HFF-Myc (cell line): ENCODE measurements at regions not wholly inside any gene's neighbourhood (a gene's known extent, or its start where the extent isn't known, plus 50 kb on each side); places are given as distances from the start of the nearest gene placed in this dataset.
A peak's percentile ranks its signal among the peaks of the same experiment; 100 is the strongest.

ENCODE experiments used
- DNase-seq: peaks from one replicate; pipeline ENCODE4 v3.0.0-alpha.2; 2011; ENCODE audit warnings: low read depth; ENCODE audit errors: extremely low read depth
- H3K4me3 ChIP-seq: replicated peaks from 2 replicates; pipeline ENCODE4 v1.5.1; 2011; ENCODE audit warnings: low read depth, mild to moderate bottlenecking, control low read depth, low read length
- TF ChIP-seq, protein P1 (sequence below): IDR thresholded peaks from 2 replicates; pipeline ENCODE4 v1.5.1; 2012; ENCODE audit warnings: mild to moderate bottlenecking, low read depth, low read length, control low read depth; ENCODE audit errors: missing control alignments

DNA sequence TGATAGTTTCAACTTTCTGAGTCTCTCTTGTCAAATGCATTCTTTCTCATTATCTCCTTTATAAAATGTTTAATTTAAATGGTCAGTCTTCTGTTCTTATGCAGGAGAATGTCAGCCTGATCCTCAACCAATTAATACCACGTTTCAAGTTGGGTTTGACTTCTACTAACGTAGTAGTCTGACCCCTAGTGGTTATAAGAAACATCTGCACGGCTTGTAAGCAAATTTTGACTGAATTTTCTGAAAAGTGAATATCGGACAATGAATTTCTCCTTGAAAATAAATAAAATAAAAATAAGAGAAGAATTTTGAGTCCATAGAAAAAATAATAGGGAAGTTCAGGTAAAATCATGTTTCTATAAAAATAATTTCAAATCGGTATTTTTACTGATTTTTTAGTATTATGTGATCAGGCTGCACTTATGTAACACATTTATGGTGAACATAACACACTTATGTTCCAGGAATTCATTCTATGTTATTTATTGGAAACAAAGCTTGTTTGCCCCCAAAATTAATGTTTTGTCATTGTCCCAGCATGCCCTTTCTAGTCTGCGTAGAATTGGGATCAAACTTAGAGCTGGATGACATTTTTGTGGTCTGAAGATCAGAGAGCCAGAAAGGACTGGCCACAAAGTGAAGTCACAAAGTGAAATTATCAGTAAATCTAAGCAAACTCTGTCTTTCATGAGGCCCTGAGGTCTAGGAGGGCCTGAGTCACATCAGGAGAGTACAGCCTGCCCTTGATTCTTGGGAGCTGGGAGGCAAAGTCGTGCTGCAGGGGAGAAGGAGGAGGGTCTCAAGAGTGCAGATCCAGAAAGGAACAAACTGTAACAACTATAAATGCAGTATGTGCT is 101.2 kb upstream of the STXBP6 start:
- TF ChIP-seq, protein P1, sequence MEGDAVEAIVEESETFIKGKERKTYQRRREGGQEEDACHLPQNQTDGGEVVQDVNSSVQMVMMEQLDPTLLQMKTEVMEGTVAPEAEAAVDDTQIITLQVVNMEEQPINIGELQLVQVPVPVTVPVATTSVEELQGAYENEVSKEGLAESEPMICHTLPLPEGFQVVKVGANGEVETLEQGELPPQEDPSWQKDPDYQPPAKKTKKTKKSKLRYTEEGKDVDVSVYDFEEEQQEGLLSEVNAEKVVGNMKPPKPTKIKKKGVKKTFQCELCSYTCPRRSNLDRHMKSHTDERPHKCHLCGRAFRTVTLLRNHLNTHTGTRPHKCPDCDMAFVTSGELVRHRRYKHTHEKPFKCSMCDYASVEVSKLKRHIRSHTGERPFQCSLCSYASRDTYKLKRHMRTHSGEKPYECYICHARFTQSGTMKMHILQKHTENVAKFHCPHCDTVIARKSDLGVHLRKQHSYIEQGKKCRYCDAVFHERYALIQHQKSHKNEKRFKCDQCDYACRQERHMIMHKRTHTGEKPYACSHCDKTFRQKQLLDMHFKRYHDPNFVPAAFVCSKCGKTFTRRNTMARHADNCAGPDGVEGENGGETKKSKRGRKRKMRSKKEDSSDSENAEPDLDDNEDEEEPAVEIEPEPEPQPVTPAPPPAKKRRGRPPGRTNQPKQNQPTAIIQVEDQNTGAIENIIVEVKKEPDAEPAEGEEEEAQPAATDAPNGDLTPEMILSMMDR, result peak; percentile 59
- DNase-seq, result peak; percentile 46
- no peak overlapping the region for H3K4me3 ChIP-seq

DNA sequence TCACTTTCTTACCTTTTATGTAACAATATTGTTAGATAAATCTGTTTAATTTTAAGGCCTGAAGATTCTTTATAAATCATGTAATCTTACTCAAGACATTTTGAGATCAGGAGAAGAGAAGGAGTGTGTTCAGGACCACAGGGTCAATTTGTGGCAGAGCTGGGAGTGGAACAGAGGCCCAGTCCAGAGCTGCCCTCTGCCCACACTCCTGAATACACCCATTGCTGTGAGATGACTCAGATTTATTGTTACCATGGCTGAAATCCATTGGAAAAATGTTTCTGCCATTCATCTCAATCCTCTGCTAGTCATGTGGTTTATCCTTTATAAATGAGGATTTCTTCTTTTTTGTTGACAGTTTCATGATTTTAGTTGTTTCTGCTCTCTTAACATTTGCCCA is 100.5 kb upstream of the STXBP6 start:
- H3K4me3 ChIP-seq, result no peak overlapping the region
- no peak for DNase-seq
- TF ChIP-seq, protein P1, result no peak

GRCh38 chr14:25140411-25140810 is 90.5 kb upstream of the STXBP6 start:
- no peak overlapping the region for H3K4me3 ChIP-seq
- TF ChIP-seq, protein P1, result no peak
- no peak for DNase-seq

- DNase-seq, result no peak
- TF ChIP-seq, protein P1, result no peak
- no peak overlapping the region for H3K4me3 ChIP-seq
Measured at GRCh38 chr14:25136811-25137210, 86.9 kb upstream of the STXBP6 start.

- no peak for DNase-seq
- H3K4me3 ChIP-seq, result no peak overlapping the region
- TF ChIP-seq, protein P1, result no peak
Measured at GRCh38 chr14:25134184-25134583, 84.2 kb upstream of the STXBP6 start.

GRCh38 chr14:25132732-25133422 is 82.9 kb upstream of the STXBP6 start:
- DNase-seq, result peak; percentile 48
- no peak overlapping the region for H3K4me3 ChIP-seq
- TF ChIP-seq, protein P1, result peak; percentile 83
